ENCODE measurements at regions not wholly inside any gene's neighbourhood (a gene's known extent, or its start where the extent isn't known, plus 50 kb on each side); places are given as distances from the start of the nearest gene placed in this dataset.

DNA sequence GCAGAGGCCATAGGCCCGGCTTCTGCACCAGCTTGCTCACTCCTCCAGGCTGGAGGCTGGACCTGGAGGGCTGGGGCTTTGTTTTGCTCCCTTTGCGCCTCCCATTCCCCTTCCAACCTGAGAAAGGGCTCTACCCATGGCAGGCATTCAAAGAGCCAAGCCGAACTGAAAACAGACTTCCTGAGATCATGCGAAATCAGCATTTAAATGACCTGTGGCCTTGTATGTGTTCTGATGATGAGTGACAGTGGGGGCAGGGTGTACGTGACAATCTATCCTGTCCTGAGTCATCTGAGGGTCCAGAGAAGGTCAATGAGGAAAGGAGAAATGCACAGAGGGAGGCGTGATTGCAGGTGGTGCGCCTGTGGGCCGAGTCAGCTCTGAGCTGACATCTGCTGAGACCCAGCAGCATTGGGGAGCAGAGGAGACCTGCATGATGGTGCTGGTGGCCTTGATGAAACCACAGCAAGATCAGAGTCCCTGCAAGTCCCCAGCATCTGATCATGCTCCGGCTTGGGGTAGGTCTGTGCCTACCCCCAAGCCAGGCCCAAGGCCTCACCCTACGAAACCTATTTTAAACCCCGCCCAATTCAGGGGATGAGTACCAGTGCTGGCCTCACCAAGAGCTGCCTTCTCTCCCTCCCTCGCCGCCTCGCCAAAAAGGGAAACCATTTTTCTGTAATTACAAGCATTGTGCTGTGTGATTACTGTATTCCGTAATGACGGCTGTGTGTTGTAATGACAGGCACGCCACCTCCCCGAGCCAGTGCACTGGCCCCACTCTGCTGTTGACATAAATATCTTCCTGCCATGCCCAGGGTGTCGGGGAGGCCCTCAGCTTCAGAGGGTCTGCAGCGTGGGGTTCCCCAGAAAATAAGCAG lies 95.2 kb upstream of the ANO1 start:
- DNase-seq, result no peak
- TF ChIP-seq EP300 (IDR thresholded peaks at IDR 0.05; ENCODE audit: low read depth) (no peak), POLR2A (IDR thresholded peaks at IDR 0.05) (no peak), CTCF (IDR thresholded peaks at IDR 0.05) (no peak), POLR2AphosphoS5 (IDR thresholded peaks at IDR 0.05) (no peak)
- Histone ChIP-seq H3K27ac (no peak overlapping the region), H3K9me3 (no peaks in the 10 kb centered on the region), H3K4me3 (no peak overlapping the region), H3K27me3 (peaks cover 67% of the 10 kb centered on the region), H3K36me3 (no peaks in the 10 kb centered on the region), H3K4me1 (peaks cover 0 to 16% (median 14%) of the 10 kb centered on the region in 4 donors)
- 71 to 80% methylated on average over 5 to 20 of the region's 20 CpGs for WGBS, 2 donors (ENCODE audit: low coverage in 1 of 2)
- intact Hi-C loops (cut with DNase I; ENCODE audit: low total_unique reads), result no loop called here
- in situ Hi-C loops (cut with MboI; ENCODE audit: low pct_ligation_motif_present in 1 of 4, low pct_unique_long_range_greater_than_20kb in 1 of 4, low sequenced_read_pairs in 3 of 4), result no loop called here

DNA sequence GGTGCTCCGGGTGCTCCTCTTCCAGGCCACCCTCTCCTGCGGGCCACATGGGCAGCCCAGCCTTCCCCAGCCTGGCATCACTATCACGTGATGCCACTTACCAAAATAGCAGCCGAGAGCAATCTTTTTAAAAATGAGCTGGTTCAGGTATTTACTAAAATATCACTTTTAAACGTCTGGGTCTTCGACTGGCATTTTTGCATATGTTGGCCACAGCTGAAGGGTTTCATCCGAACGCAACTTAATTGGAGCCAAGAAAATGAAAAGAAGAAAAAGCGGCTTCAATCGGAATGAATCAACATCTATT lies 94.6 kb upstream of the ANO1 start:
- Histone ChIP-seq H3K36me3 (no peaks in the 10 kb centered on the region), H3K4me3 (no peak overlapping the region), H3K4me1 (peaks cover 0 to 16% (median 14%) of the 10 kb centered on the region in 4 donors), H3K27me3 (peaks cover 68% of the 10 kb centered on the region), H3K27ac (no peak overlapping the region), H3K9me3 (no peaks in the 10 kb centered on the region)
- intact Hi-C loops (cut with DNase I; ENCODE audit: low total_unique reads) (no loop called here), in situ Hi-C loops (cut with MboI; ENCODE audit: low pct_ligation_motif_present in 1 of 4, low pct_unique_long_range_greater_than_20kb in 1 of 4, low sequenced_read_pairs in 3 of 4) (no loop called here)
- TF ChIP-seq CTCF (IDR thresholded peaks at IDR 0.05) (no peak), EP300 (IDR thresholded peaks at IDR 0.05; ENCODE audit: low read depth) (no peak), POLR2A (IDR thresholded peaks at IDR 0.05) (no peak), POLR2AphosphoS5 (IDR thresholded peaks at IDR 0.05) (no peak)
- WGBS, 2 donors (ENCODE audit: low coverage in 1 of 2), result 73 to 78% methylated on average over 9 to 10 of the region's 10 CpGs
- DNase-seq, result no peak

- TF ChIP-seq CTCF (IDR thresholded peaks at IDR 0.05), result no peak
- TF ChIP-seq POLR2A (IDR thresholded peaks at IDR 0.05), result no peak
- no peak for TF ChIP-seq POLR2AphosphoS5 (IDR thresholded peaks at IDR 0.05)
- TF ChIP-seq EP300 (IDR thresholded peaks at IDR 0.05; ENCODE audit: low read depth), result no peak
- in situ Hi-C loops (cut with MboI; ENCODE audit: low pct_ligation_motif_present in 1 of 4, low pct_unique_long_range_greater_than_20kb in 1 of 4, low sequenced_read_pairs in 3 of 4), result no loop called here
Observed at GRCh38 chr11:69983897-69984438, 94.1 kb upstream of the ANO1 start.

GRCh38 chr11:69984457-69985261 lies 93.5 kb upstream of the ANO1 start:
- peaks cover 72% of the 10 kb centered on the region for H3K27me3 ChIP-seq

More at GRCh38 chr11:69983897-69984438, 94.1 kb upstream of the ANO1 start:
- no peak for DNase-seq
- H3K27ac ChIP-seq, result no peak overlapping the region
- intact Hi-C loops (cut with DNase I; ENCODE audit: low total_unique reads), result no loop called here
- WGBS, 2 donors (ENCODE audit: low coverage in 1 of 2), result 44 to 47% methylated on average over 2 to 9 of the region's 10 CpGs
- H3K4me3 ChIP-seq, result no peak overlapping the region
- H3K9me3 ChIP-seq, result no peaks in the 10 kb centered on the region
- H3K4me1 ChIP-seq, result peaks cover 0 to 16% (median 14%) of the 10 kb centered on the region in 4 donors
- H3K27me3 ChIP-seq, result peaks cover 68% of the 10 kb centered on the region
- H3K36me3 ChIP-seq, result no peaks in the 10 kb centered on the region

More at GRCh38 chr11:69984457-69985261, 93.5 kb upstream of the ANO1 start:
- Histone ChIP-seq H3K27ac (no peak overlapping the region), H3K36me3 (no peaks in the 10 kb centered on the region), H3K9me3 (no peaks in the 10 kb centered on the region), H3K4me1 (peaks cover 0 to 16% (median 14%) of the 10 kb centered on the region in 4 donors), H3K4me3 (no peak overlapping the region)
- intact Hi-C loops (cut with DNase I; ENCODE audit: low total_unique reads) (no loop called here), in situ Hi-C loops (cut with MboI; ENCODE audit: low pct_ligation_motif_present in 1 of 4, low pct_unique_long_range_greater_than_20kb in 1 of 4, low sequenced_read_pairs in 3 of 4) (no loop called here)
- DNase-seq, result no peak
- WGBS, 2 donors (ENCODE audit: low coverage in 1 of 2), result 21% methylated on average over 24 of the region's 24 CpGs; no CpG with 5 or more reads in 1 of the 2 donors
- TF ChIP-seq EP300 (IDR thresholded peaks at IDR 0.05; ENCODE audit: low read depth) (no peak), POLR2A (IDR thresholded peaks at IDR 0.05) (no peak), CTCF (IDR thresholded peaks at IDR 0.05) (no peak), POLR2AphosphoS5 (IDR thresholded peaks at IDR 0.05) (no peak)
